PFSK-1 (cell line): ENCODE measurements at regions not wholly inside any gene's neighbourhood (a gene's known extent, or its start where the extent isn't known, plus 50 kb on each side); places are given as distances from the start of the nearest gene placed in this dataset.

Experiments
- POLR2AphosphoS5 ChIP-seq: IDR thresholded peaks from 2 replicates; pipeline ENCODE4 v1.6.1; 2012; ENCODE audit warnings: low read depth, mild to moderate bottlenecking, control low read depth, low read length, moderate library complexity
- SIN3A ChIP-seq: IDR thresholded peaks from 2 replicates; pipeline ENCODE4 v1.6.1; 2012; ENCODE audit warnings: mild to moderate bottlenecking, low read length, moderate library complexity, borderline replicate concordance; ENCODE audit not compliant: insufficient read depth

DNA sequence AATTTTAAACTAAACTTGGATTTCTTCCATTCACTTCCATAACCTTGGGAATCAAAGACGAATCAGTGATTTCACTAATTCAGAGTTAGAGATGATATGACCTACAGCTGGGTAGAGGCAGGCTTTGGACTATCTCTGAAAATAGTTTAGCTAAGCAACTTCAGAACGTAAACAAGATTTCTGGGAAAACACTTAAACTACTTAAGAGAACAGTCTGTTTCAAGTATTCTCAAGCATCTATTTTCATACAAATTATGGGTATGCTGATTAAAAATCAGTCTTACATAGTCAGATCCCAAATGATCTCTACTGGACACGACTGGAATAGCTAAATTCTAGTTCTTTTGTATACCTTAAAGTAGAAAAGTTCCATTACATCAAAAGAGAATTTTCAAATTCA is 179.9 kb downstream of the PLCE1 start:
- TF ChIP-seq POLR2AphosphoS5 = no peak
- no peak for TF ChIP-seq SIN3A
